Right forelimb (tissue), 1 donor: ENCODE measurements at regions not wholly inside any gene's neighbourhood (a gene's known extent, or its start where the extent isn't known, plus 50 kb on each side); places are given as distances from the start of the nearest gene placed in this dataset.
"Not testable (repeated sequence)": the region's sequence is repeated elsewhere in the genome, so short reads cannot be mapped to it uniquely, and the experiment has no call there.

Experiments
- DNase-seq: peaks from one replicate; pipeline ENCODE4 v3.0.0-alpha.2; 2018

DNA sequence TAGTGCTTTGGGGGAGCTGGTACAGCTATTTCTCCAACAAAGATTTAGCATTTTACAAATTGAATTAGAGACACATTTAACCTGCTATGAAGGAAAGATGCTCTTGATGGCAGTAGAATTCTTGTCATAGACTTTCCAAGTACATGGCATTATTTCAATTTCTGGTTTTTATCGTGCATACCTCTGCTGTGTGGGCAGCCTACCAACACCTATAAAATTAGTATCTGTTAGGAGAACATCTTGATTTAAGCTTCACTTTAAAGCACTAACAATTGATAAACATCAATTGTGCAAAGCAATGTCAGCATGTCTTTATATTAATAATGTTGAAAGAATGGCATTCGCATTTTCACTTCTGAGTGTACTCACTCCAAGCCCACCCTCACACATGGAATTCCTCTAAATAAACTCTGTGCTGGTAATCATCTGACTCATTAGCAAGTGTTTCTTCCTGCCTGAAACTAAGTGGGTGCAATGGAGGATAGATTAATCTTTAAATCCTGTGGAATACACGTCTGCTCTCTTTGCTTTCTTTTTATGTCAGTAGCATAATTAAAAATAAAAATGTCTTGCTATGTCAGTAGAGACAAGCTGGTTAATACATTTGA lies 279.8 kb upstream of the MAGEB18 start:
- DNase-seq: no peak

GRCh38 chrX:25860322-25860721 lies 277.8 kb upstream of the MAGEB18 start:
- DNase-seq: no peak

- no peak for DNase-seq
Observed at GRCh38 chrX:25869761-25870160, 268.4 kb upstream of the MAGEB18 start.

- no peak for DNase-seq
Observed at GRCh38 chrX:25872786-25873185, 265.4 kb upstream of the MAGEB18 start.

DNA sequence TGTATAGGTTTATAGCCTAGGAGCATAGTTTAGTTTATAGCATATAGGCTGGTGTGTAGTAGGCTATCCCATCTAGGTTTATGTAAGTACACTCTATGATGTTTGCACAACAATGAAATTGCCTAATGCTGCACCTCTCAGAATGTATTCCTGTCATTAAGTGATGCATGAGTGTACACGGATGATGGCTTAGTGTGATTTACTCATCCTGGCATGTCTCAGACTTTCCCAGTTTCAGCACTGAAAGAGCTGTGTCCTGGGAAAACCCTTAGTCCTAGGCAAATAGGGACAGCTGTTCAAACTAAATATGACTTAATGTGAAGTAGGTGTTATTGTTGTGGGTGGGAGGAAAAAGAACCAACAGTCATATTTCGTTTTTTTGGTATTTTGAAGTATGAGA lies 264.9 kb upstream of the MAGEB18 start:
- no peak for DNase-seq

DNA sequence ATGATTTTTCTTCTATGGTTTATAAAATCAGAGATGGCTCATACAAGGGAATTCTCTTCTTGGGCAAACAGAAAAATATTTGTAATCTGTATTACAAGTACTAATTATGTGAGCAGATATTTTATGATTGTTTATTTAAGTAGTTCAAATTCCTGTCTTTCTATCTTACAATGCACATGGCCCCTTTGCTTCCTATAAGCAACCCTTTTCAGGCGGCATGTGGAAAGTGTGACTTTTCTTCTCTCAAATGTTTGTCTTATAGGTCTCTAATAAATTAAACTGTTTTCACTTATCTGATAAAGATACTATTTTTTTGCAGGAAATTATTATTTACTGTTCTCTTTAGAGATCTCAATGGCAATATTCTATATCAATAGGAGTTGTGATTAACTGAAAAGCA lies 259.3 kb upstream of the MAGEB18 start:
- no peak for DNase-seq

GRCh38 chrX:25882503-25882902 lies 255.6 kb upstream of the MAGEB18 start:
- not testable (repeated sequence) for DNase-seq

DNA sequence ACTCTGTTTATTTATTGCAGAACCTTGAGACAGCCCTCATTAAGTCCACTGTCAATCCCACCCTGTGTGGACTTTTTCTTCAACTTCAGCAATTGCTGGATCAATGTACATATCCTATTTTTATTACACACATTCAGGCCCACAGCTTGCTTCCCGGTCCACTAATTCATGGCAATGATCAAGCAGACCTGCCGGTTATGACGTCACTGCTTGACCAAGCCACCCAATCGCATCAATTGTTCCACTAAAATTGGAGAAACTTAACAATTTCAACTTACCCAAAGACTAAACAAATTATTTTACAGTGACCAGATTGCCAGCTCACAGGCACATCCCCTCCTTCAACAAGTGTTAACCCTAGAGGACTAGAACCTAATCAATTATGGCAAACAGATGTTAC lies 240.4 kb upstream of the MAGEB18 start:
- DNase-seq: no peak

DNA sequence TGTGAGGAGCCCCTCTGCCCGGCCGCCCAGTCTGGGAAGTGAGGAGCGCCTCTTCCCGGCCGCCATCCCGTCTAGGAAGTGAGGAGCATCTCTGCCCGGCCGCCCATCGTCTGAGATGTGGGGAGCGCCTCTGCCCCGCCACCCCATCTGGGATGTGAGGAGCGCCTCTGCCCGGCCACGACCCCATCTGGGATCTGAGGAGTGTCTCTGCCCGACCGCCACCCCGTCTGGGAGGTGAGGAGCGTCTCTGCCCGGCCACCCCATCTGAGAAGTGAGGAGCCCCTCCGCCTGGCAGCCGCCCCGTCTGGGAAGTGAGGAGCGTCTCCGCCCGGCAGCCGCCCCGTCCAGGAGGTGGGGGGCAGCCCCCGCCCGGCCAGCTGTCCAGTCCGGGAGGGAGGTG lies 232.4 kb upstream of the MAGEB18 start:
- not testable (repeated sequence) for DNase-seq

- no peak for DNase-seq
Observed at GRCh38 chrX:25925946-25926345, 212.2 kb upstream of the MAGEB18 start.

- no peak for DNase-seq
Observed at GRCh38 chrX:25928316-25928715, 209.8 kb upstream of the MAGEB18 start.

GRCh38 chrX:25941087-25941486 lies 197.1 kb upstream of the MAGEB18 start:
- DNase-seq: no peak

DNA sequence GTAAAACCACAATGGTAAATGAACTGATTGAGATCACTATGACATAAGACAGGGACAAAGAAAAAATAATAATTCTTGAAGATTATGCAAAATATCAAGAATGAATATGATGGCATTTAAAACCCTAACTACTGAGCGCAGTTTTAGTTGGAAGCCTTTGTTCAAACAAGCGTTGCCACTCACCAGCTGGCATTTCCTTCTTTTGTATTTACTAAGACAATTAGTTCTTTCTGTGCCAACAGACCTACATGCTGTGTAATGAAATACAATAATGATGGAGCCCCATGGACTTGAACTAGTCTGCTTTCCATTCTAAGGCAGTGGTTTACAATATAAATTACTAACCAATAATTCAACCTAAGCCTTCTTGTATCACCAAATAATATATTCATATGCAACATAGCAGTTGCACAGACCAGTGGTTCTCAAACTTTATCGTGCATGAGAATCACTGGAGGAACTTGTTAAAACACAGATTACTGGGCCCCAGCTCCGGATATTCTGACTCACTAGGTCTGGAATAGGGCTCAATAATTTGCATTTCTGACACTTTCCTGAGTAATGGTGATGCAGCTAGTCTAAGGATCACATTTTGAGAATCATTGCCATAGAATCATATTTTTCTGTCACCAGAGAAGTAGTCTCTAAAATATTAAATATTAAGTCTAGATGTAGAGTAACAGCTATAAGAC lies 196.4 kb upstream of the MAGEB18 start:
- DNase-seq: no peak

- DNase-seq: no peak
Observed at GRCh38 chrX:25968920-25969319, 169.2 kb upstream of the MAGEB18 start.

DNA sequence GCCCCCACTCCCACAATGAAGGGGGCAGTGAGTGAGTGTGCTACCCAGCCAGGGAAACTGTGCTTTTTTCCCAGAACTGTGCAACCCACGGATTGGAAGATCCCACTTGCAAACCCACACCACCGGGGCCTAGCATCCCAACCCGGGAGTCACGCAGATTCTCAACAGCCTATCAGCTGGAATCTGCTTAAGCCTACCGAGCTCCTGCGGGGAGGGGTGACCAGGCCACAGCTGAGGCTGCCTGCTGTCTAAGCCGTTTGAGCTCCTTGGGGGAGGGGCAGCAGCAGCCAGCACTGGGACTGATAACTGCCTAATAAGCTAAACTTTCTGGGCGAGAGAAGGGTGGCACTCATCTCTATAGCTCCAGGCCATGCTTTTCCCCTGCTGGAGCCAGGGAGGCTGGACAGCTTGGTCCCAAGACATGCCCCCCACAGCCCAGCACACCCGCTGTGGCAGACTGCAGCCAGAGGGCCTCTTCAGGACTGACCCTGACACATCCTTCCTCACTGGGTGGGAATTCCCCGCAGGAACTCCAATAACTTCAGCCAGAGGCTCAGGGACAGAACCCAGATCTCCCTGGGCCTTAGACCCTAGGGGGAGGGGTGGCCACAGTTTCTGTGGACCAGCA lies 161.3 kb upstream of the MAGEB18 start:
- no peak for DNase-seq

DNA sequence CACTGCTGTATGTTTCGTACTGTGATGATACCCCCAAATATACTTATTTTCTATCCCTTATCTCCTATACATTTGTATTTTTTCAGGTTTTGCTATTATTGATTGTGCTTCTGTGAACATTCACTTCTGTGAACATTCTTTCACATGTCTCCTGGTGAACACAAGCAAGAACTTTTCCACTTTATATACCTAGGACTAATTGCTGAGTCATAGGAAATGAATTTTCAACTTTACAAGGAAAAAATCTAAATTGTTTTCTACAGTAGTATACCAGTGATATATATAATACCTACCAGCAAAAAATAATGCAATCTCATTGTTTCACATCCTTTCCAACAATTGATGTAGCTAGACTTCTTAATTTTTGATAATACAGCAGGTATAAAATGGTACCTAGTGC lies 139.5 kb upstream of the MAGEB18 start:
- DNase-seq: no peak

DNA sequence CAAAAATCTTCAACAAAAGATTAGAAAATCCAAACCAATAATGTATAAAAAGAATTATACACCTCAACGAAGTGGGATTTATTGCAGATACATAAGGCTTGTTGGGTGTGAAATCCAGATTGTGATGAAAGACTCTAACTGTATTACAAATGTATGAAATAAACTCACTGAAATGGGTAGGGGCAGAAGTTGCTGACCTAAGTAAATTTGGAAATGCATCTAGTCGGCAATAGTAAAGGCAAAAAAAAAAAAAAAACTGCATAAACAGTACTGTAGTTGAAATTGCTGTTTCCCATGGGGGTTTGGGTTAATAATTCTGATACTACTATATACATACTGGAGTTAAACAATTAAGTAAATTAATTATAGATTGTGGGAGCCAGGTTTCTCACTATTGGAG lies 130.7 kb upstream of the MAGEB18 start:
- DNase-seq: no peak

DNA sequence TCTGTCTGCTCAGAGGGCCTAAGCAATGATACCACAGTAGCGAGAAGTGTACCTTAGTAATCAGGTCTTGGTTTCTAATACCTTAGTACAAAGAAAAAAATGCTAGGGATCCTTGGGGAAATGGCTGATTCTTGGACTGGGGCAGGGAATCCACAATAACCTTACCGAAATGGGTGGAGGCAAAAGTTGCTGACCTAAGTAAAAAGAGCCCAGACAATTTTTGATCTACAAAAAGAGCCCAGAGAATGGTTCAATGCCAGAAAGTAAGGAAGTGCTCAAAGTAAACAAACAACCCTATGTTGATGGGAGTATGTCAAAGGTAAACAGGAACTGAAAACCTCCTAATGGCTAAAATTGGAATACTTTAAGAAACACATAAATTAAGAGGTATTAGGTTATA lies 130.1 kb upstream of the MAGEB18 start:
- DNase-seq: no peak

DNA sequence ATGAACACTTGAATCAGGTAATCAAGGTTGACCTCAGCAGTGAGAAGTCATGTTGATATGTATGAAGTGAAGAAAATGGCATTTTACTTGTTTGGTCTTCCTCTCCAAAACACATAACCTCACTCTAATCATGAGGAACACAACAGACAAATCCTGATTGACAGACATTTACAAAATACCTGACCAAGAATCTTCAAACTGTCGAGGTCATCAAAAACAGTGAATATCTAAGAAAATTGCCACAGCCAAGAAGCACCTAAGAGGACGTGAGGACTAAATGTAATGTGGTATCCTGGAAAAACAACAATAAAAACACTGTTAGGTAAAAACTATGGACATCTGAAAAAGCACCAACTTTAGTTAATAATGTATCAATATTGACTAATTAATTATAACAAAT lies 129.5 kb upstream of the MAGEB18 start:
- DNase-seq: no peak

- DNase-seq: no peak
Observed at GRCh38 chrX:26019386-26019785, 118.8 kb upstream of the MAGEB18 start.

GRCh38 chrX:26026179-26026578 lies 112.0 kb upstream of the MAGEB18 start:
- DNase-seq: no peak

DNA sequence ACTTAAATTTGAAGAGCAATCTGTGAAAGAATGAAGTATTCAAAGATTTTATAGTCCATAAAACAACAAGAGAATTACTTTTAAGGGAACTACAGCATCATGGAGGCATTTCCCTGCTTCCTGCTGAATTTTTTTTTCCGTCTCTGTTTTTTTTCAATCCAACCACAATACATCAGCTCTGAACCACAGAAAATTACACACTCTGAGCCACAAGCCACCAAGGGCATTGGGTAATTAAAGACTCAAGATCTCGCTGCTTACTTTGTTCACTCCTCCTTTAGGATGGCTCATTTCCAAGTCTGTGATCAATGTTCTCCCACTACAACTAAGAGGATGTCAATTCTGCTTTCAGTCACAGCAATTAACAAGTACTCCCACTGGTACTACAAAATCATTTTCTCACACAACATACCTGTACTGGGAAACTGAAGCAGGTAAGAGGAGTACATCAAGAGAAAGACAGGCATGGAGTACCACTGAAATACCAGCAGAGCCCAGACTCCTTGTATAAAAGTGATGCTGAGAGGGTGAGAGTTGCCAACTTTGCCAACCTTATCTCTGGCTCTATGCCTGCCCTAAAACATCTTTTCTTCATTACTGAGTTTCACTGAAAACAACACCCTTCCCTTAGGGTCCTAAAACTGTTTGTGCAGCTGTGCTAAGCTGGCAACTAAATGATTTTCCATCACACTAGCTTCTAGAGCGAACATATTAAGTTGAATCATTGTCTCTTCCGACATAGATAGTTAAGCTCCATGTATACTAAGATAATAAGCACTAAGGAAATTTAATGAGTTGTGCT lies 105.8 kb upstream of the MAGEB18 start:
- DNase-seq: no peak

DNA sequence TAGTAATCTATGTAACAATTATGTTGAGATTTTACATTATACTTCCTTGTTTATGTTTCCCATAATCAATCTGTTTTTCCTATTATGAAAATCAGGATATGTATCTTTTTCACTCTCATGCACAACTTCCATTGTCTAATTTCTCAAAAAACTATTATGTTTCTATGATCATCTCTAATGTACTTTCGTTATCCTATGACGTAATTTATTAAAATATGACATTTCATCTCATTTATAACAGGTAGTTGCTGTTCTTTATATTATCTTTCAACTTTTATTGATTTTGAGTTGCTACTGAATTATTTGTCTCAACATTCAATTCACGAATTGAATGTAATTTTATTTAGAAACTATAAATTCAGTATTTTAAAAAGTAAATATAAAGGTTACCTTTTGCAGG lies 100.8 kb upstream of the MAGEB18 start:
- no peak for DNase-seq

GRCh38 chrX:26050099-26050498 lies 88.0 kb upstream of the MAGEB18 start:
- DNase-seq: no peak
